SK-N-SH (cell line): ENCODE measurements at regions not wholly inside any gene's neighbourhood (a gene's known extent, or its start where the extent isn't known, plus 50 kb on each side); places are given as distances from the start of the nearest gene placed in this dataset.

ENCODE experiments used
- CTCF ChIA-PET: fragments of 300-600, 350-600 bp; formaldehyde crosslinking; extraction: SDS; loops from one replicate; lab custom pipeline; 2021; lab: Yijun Ruan, JAX
- POLR2A ChIA-PET: fragments of 350-600 bp; sonication (Branson Sonifier 250); formaldehyde crosslinking; extraction: SDS; loops from one replicate; lab custom pipeline; 2020; ENCODE audit warnings: antibody characterized with exemption, inconsistent platforms; lab: Yijun Ruan, JAX
- DNase-seq: peaks from one replicate; pipeline ENCODE4 v3.0.0; 2012
- H2AFZ ChIP-seq: fragments of 200-600 bp; sonication (generic); 2 replicates; pipeline ENCODE4 v1.8.1; 2016; ENCODE audit warnings: antibody characterized with exemption, mild to moderate bottlenecking, low read depth
- H3F3A ChIP-seq: fragments of 200-600 bp; sonication (generic); replicated peaks from 2 replicates; pipeline ENCODE3; 2016; ENCODE audit warnings: antibody characterized with exemption, mild to moderate bottlenecking; ENCODE audit not compliant: insufficient read depth
- H3K27ac ChIP-seq, 2 experiments: fragments of 200-500 bp in 1 of 2; fragments of 200-600 bp in 1 of 2; sonication (Bioruptor generic) in 1 of 2; sonication (generic), shearing (Covaris generic) in 1 of 2; 2 replicates each; pipeline versions ENCODE4 v1.5.1 to v1.6.1; 2014 to 2016; ENCODE audit warnings: low read depth in 2 of 2, inconsistent platforms in 1 of 2, low read length in 1 of 2, mild to moderate bottlenecking in 1 of 2, mixed read lengths in 1 of 2
- H3K27me3 ChIP-seq: fragments of 200-600 bp; sonication (generic), shearing (Covaris generic); 2 replicates; pipeline ENCODE4 v1.6.1; 2016; ENCODE audit warnings: mixed run types; ENCODE audit not compliant: insufficient read depth
- H3K36me3 ChIP-seq, 2 experiments: fragments of 200-500 bp in 1 of 2; fragments of 200-600 bp in 1 of 2; sonication (Bioruptor generic) in 1 of 2; sonication (generic) in 1 of 2; replicated peaks in 1 of 2; 2 replicates each; pipeline versions ENCODE3 to v1.5.1; 2014 to 2016; ENCODE audit warnings: low read length in 1 of 2, mild to moderate bottlenecking in 1 of 2; ENCODE audit not compliant: insufficient read depth in 2 of 2, control insufficient read depth in 1 of 2
- H3K4me1 ChIP-seq, 2 experiments: fragments of 200-500 bp in 1 of 2; fragments of 200-600 bp in 1 of 2; sonication (Bioruptor generic) in 1 of 2; sonication (generic), shearing (Covaris generic) in 1 of 2; 2 replicates each; pipeline versions ENCODE4 v1.5.1 to v1.6.1; 2014 to 2016; ENCODE audit warnings: low read depth in 1 of 2, low read length in 1 of 2, mixed run types in 1 of 2; ENCODE audit not compliant: insufficient read depth in 2 of 2, control insufficient read depth in 1 of 2
- H3K4me2 ChIP-seq: fragments of 200-600 bp; sonication (generic), shearing (Covaris generic); 2 replicates; pipeline ENCODE4 v1.6.1; 2017; ENCODE audit warnings: mixed run types
- H3K4me3 ChIP-seq, 2 experiments: fragments of 200-500 bp in 1 of 2; fragments of 200-600 bp in 1 of 2; sonication (Bioruptor generic) in 1 of 2; sonication (generic), shearing (Covaris generic) in 1 of 2; 2 replicates each; pipeline versions ENCODE4 v1.5.1 to v1.8.1; 2014 to 2016; ENCODE audit warnings: low read depth in 2 of 2, inconsistent platforms in 1 of 2, low read length in 1 of 2, mild to moderate bottlenecking in 1 of 2, mixed read lengths in 1 of 2, moderate library complexity in 1 of 2
- H3K79me2 ChIP-seq: fragments of 200-600 bp; sonication (generic); 2 replicates; pipeline ENCODE4 v1.8.1; 2017; ENCODE audit warnings: mild to moderate bottlenecking; ENCODE audit not compliant: insufficient read depth
- H3K9ac ChIP-seq: fragments of 200-600 bp; sonication (generic); 2 replicates; pipeline ENCODE4 v1.6.1; 2017; ENCODE audit warnings: mixed run types
- H3K9me2 ChIP-seq: fragments of 200-600 bp; sonication (generic); 2 replicates; pipeline ENCODE4 v1.6.1; 2017; ENCODE audit warnings: mixed run types
- H3K9me3 ChIP-seq: fragments of 200-600 bp; sonication (generic); 2 replicates; pipeline ENCODE4 v1.6.1; 2017; ENCODE audit warnings: mixed run types, mild to moderate bottlenecking, moderate library complexity
- H4K20me1 ChIP-seq: fragments of 200-600 bp; sonication (generic); 2 replicates; pipeline ENCODE4 v1.6.1; 2017; ENCODE audit warnings: mild to moderate bottlenecking, mixed run types; ENCODE audit not compliant: insufficient read depth
- CHD2 ChIP-seq: fragments of 150-350 bp; IDR thresholded peaks from 2 replicates; pipeline ENCODE4 v1.6.1; 2018; ENCODE audit warnings: low read length; ENCODE audit not compliant: partially characterized antibody
- ELF1 ChIP-seq: IDR thresholded peaks from 2 replicates; pipeline ENCODE4 v1.4.0; 2012
- EP300 ChIP-seq, 2 experiments: IDR thresholded peaks; 2 replicates each; pipeline versions ENCODE4 v1.4.0 to v1.6.1; 2012; ENCODE audit warnings: borderline replicate concordance in 1 of 2, low read depth in 1 of 2, low read length in 1 of 2
- EZH2phosphoT487 ChIP-seq: fragments of 200-600 bp; sonication (generic); IDR thresholded peaks from 2 replicates; pipeline ENCODE4 v1.6.1; 2017; ENCODE audit warnings: low read depth, mixed run types, mild to moderate bottlenecking, antibody characterized with exemption, moderate library complexity, borderline replicate concordance
- FOXJ3 ChIP-seq: sonication (generic); formaldehyde crosslinking; IDR thresholded peaks from 2 replicates; pipeline ENCODE4 v1.5.1; 2020; ENCODE audit warnings: mild to moderate bottlenecking, missing genetic modification reagents
- FOXM1 ChIP-seq: IDR thresholded peaks from 2 replicates; pipeline ENCODE4 v1.4.0; 2012; ENCODE audit warnings: low read depth, mild to moderate bottlenecking
- MEF2A ChIP-seq: IDR thresholded peaks from 2 replicates; pipeline ENCODE4 v1.4.0; 2012; ENCODE audit warnings: low read depth, borderline replicate concordance
- NFIC ChIP-seq: IDR thresholded peaks from 2 replicates; pipeline ENCODE4 v1.4.0; 2012; ENCODE audit warnings: borderline replicate concordance
- RAD21 ChIP-seq: IDR thresholded peaks from 2 replicates; pipeline ENCODE4 v1.6.1; 2012; ENCODE audit warnings: mild to moderate bottlenecking, low read length
- RCOR1 ChIP-seq: fragments of 150-350 bp; IDR thresholded peaks from 2 replicates; pipeline ENCODE4 v1.6.1; 2017; ENCODE audit warnings: antibody characterized with exemption, low read length
- TAF1 ChIP-seq: IDR thresholded peaks from 2 replicates; pipeline ENCODE4 v1.6.1; 2012; ENCODE audit warnings: low read depth, mild to moderate bottlenecking, low read length, moderate library complexity, borderline replicate concordance
- TEAD4 ChIP-seq: IDR thresholded peaks from 2 replicates; pipeline ENCODE4 v1.4.0; 2012; ENCODE audit warnings: mild to moderate bottlenecking, borderline replicate concordance; ENCODE audit not compliant: insufficient read depth
- WGBS: methylation state at CpG from one replicate; pipeline ENCODE4 v1.1.6; 2017; ENCODE audit warnings: low lambda C conversion rate; 5-methylcytosine and 5-hydroxymethylcytosine counted together
- TF ChIP-seq, protein P1 (sequence below): IDR thresholded peaks from 2 replicates; pipeline ENCODE4 v1.4.0; 2012; ENCODE audit warnings: low read depth, borderline replicate concordance
- TF ChIP-seq, protein P2 (sequence below): IDR thresholded peaks from 2 replicates; pipeline ENCODE4 v1.4.0; 2012; ENCODE audit warnings: low read depth, borderline replicate concordance
- TF ChIP-seq, protein P3 (sequence below): fragments of 200-600 bp; sonication (generic); IDR thresholded peaks from 2 replicates; pipeline ENCODE4 v1.6.1; 2017; ENCODE audit warnings: antibody characterized with exemption, mild to moderate bottlenecking, moderate library complexity

DNA sequence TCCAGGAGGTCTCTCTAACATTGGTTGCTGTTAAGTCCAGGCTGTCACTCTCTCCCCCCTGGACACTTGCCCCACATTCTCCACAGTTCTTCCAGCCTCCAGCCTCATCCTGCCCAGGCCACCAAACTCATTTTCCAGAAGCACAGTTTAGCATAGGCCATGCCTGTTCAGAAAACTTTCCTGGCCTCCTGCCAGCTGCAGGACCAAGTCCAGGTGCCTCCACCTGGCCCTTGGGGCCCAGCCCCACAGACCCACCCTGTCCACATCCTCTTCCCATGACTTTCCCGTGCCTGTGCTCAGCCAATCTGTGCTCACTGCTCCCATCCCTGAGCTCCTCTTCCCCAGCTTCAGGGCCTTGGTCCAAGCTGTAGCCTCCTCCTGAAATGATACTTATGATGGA lies 905.0 kb downstream of the UQCRFS1 start:
- ChIA-PET CTCF (no interaction called here), POLR2A (no interaction called here)
- Histone ChIP-seq H3K36me3 (no peaks in the 10 kb centered on the region), H3K4me1 (no peaks in the 10 kb centered on the region), H3K27me3 (no peaks in the 10 kb centered on the region), H3K4me3 (no peak overlapping the region), H3K9ac (no peak overlapping the region), H3F3A (no peaks in the 10 kb centered on the region), H3K79me2 (no peaks in the 10 kb centered on the region), H3K9me2 (no peaks in the 10 kb centered on the region), H4K20me1 (no peaks in the 10 kb centered on the region), H3K4me2 (no peak overlapping the region), H3K9me3 (no peaks in the 10 kb centered on the region), H3K27ac (no peak overlapping the region), H2AFZ (no peak overlapping the region)
- no peak for DNase-seq
- 0% methylated on average over 1 of the region's 1 CpG for WGBS
- TF ChIP-seq TAF1, result no peak
- TF ChIP-seq CHD2, result no peak
- no peak for TF ChIP-seq ELF1

DNA sequence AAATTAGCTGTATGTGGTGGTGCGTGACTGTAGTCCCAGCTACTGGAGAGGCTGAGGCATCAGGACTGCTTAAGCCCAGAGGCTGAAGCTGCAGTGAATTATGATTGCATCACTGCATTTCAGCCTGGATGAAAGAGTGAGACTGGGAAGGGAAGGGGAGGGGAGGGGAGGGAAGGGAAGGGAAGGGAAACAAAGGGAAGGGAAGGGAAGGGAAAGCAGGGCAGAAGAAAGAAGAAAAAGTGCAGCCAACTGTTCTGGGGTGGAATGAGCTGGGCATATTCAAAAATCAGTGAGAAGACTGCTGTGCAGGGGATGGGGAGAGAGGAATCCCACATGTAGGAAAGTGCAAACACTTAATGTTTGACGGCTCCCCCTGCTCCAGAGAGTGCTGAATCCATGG lies 905.5 kb downstream of the UQCRFS1 start:
- H3K9me2 ChIP-seq, result no peaks in the 10 kb centered on the region
- H3K9ac ChIP-seq, result no peak overlapping the region
- CTCF ChIA-PET, result no interaction called here
- no peak overlapping the region for H3K4me2 ChIP-seq
- H3K9me3 ChIP-seq, result no peaks in the 10 kb centered on the region
- no peak overlapping the region for H2AFZ ChIP-seq
- H3K79me2 ChIP-seq, result no peaks in the 10 kb centered on the region
- H3K27me3 ChIP-seq, result no peaks in the 10 kb centered on the region
- WGBS, result 8% methylated on average over 2 of the region's 2 CpGs
- H3K36me3 ChIP-seq, result no peaks in the 10 kb centered on the region
- TF ChIP-seq, protein P1, sequence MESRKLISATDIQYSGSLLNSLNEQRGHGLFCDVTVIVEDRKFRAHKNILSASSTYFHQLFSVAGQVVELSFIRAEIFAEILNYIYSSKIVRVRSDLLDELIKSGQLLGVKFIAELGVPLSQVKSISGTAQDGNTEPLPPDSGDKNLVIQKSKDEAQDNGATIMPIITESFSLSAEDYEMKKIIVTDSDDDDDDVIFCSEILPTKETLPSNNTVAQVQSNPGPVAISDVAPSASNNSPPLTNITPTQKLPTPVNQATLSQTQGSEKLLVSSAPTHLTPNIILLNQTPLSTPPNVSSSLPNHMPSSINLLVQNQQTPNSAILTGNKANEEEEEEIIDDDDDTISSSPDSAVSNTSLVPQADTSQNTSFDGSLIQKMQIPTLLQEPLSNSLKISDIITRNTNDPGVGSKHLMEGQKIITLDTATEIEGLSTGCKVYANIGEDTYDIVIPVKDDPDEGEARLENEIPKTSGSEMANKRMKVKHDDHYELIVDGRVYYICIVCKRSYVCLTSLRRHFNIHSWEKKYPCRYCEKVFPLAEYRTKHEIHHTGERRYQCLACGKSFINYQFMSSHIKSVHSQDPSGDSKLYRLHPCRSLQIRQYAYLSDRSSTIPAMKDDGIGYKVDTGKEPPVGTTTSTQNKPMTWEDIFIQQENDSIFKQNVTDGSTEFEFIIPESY, result no peak
- POLR2A ChIA-PET, result no interaction called here
- no peak overlapping the region for H3K4me3 ChIP-seq
- no peak for DNase-seq
- H3K4me1 ChIP-seq, result no peaks in the 10 kb centered on the region
- H3F3A ChIP-seq, result no peaks in the 10 kb centered on the region
- no peaks in the 10 kb centered on the region for H4K20me1 ChIP-seq
- no peak overlapping the region for H3K27ac ChIP-seq

DNA sequence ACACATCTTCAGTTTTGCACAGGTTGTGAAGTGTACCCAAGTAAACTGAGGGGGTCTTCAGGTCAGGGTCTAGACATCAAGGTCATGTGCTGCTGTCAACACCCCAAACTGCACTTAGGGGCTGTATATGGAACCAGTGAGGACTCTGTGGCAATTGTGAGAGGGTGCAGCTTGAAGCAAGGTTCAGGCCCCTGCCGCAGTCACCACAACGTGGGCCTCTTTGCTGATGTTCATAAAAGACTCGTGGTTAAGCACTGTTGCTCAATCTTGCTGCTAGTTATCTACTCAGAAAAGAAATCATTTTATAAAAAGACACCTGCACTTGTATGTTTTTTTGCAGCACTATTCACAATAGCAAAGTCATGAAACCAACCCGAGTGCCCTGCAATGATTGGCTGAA lies 907.4 kb downstream of the UQCRFS1 start:
- H3K9me3 ChIP-seq, result no peaks in the 10 kb centered on the region
- H3K36me3 ChIP-seq, result no peaks in the 10 kb centered on the region
- no peak for DNase-seq
- WGBS, result under 1% methylated on average over 4 of the region's 4 CpGs
- H3K4me2 ChIP-seq, result no peak overlapping the region
- H3F3A ChIP-seq, result no peaks in the 10 kb centered on the region
- H2AFZ ChIP-seq, result no peak overlapping the region
- TF ChIP-seq TAF1 (no peak), FOXM1 (no peak), RAD21 (no peak), ELF1 (no peak), FOXJ3 (CRISPR knock-in tag) (no peak), EZH2phosphoT487 (no peak), RCOR1 (no peak), EP300 (IDR thresholded peaks at IDR 0.05; ENCODE audit: borderline replicate concordance in 1 of 2, low read depth in 1 of 2, low read length in 1 of 2) (no peak), NFIC (no peak), MEF2A (no peak), TEAD4 (no peak)
- TF ChIP-seq, protein P2, sequence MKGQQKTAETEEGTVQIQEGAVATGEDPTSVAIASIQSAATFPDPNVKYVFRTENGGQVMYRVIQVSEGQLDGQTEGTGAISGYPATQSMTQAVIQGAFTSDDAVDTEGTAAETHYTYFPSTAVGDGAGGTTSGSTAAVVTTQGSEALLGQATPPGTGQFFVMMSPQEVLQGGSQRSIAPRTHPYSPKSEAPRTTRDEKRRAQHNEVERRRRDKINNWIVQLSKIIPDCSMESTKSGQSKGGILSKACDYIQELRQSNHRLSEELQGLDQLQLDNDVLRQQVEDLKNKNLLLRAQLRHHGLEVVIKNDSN, result no peak
- TF ChIP-seq, protein P3, sequence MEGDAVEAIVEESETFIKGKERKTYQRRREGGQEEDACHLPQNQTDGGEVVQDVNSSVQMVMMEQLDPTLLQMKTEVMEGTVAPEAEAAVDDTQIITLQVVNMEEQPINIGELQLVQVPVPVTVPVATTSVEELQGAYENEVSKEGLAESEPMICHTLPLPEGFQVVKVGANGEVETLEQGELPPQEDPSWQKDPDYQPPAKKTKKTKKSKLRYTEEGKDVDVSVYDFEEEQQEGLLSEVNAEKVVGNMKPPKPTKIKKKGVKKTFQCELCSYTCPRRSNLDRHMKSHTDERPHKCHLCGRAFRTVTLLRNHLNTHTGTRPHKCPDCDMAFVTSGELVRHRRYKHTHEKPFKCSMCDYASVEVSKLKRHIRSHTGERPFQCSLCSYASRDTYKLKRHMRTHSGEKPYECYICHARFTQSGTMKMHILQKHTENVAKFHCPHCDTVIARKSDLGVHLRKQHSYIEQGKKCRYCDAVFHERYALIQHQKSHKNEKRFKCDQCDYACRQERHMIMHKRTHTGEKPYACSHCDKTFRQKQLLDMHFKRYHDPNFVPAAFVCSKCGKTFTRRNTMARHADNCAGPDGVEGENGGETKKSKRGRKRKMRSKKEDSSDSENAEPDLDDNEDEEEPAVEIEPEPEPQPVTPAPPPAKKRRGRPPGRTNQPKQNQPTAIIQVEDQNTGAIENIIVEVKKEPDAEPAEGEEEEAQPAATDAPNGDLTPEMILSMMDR, result no peak
- H3K9me2 ChIP-seq, result no peaks in the 10 kb centered on the region
- H4K20me1 ChIP-seq, result no peaks in the 10 kb centered on the region
- no peaks in the 10 kb centered on the region for H3K4me1 ChIP-seq
- H3K79me2 ChIP-seq, result no peaks in the 10 kb centered on the region
- H3K4me3 ChIP-seq, result no peak overlapping the region
- ChIA-PET POLR2A (no interaction called here), CTCF (no interaction called here)
- H3K27ac ChIP-seq, result no peak overlapping the region
- no peak overlapping the region for H3K9ac ChIP-seq
- no peaks in the 10 kb centered on the region for H3K27me3 ChIP-seq
